SK-N-DZ (cell line): ENCODE measurements at regions not wholly inside any gene's neighbourhood (a gene's known extent, or its start where the extent isn't known, plus 50 kb on each side); places are given as distances from the start of the nearest gene placed in this dataset.

Experiments used
- DNase-seq: peaks from one replicate; pipeline ENCODE4 v3.0.0-alpha.2; 2015; ENCODE audit warnings: low spot score

DNA sequence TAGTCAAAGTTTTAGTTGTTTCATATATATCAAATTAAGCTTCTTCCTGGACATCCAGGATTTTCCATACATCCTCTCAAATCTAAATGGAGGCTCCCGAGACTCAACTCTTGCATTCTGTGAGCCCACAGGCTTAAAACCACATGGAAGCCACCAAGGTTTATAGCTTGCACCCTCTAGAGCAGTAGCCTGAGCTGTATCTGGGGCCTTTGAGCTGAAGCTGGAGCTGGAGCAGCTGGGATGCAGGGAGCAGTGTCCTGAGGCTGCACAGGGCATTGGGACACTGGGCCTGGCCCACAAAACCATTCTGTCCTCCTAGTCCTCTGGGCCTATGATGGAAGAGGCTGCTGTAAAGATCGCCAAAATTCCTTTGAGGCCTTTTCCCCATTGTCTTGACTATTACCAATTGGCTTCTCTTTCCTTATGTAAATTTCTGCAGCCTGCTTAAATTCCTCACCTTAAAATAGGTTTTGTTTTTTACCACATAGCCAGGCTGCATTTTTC is 151.0 kb downstream of the COX7C start:
- no peak for DNase-seq

DNA sequence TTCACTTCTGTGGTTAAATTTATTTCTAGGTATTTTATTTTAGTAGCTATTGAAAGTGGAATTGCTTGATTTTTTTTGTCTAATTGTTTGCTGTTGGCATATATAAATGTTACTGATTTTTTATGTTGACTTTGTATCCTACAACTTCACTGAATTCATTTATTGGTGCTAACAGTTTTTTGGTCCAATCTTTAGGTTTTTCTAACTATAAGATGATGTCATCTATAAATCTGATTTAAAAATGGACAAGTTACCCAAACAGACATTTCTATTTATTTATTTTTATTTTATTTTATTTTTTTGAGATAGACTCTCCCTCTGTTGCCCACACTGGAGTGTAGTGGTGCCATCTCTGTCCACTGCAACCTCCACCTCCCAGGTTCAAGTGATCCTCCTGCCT is 162.3 kb downstream of the COX7C start:
- no peak for DNase-seq

DNA sequence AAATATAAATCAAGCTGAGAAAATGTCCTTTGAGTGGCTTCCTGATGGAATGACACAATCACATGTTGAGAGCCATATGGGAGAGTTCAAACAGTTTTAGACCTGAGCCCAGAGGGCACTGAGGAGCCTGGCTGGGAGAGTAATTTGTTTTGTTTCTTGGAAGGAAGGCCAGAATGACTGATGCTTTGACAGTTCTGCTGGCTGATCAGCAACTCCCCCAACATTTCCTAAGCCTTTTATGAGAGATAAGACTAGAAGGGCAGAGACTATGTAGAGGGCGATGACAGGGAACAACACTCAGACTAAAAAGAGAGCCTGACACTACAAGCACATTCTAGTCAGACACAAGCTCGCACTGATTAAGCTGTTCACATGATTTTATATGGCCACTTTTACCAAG is 169.2 kb downstream of the COX7C start:
- no peak for DNase-seq

- no peak for DNase-seq
Observed at GRCh38 chr5:86795659-86796058, 177.9 kb downstream of the COX7C start.

DNA sequence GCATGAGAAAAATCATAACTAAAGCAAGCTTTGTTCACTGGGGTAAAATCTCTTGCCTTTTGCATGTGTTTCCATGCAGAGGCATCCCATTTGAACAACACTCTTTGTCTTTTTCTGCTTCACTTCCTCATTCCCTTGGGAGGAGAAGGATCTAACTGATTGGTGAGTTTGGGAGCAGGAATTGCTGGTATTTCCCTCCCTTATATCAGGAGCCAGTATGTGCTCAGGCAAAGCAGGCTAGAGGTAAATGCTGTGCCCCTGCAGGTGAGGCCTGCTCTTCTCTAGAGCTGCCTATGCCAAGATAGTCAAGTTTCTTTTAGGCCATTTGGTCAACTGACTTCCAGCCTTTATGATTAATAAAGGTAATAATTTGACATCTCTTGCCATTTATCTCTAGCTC is 179.9 kb downstream of the COX7C start:
- DNase-seq, result no peak

DNA sequence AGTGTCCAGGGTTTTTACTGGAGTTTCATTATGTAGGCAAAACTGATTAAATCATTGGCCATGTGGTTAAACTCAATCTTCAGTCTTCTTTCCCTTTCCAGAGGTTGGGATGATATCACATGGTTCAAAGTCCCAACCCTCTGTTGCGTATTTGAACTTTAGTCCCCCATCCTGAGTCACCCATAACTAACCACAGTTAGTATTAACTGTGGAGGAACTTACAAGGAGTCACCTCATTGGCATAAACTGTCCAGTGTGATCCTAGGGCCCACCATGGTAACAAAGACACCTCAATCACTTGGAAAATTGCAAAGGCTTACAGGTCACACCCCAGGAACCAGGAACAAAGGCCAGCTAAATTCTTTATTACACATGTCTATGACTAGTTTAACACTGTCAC is 188.5 kb downstream of the COX7C start:
- no peak for DNase-seq

DNA sequence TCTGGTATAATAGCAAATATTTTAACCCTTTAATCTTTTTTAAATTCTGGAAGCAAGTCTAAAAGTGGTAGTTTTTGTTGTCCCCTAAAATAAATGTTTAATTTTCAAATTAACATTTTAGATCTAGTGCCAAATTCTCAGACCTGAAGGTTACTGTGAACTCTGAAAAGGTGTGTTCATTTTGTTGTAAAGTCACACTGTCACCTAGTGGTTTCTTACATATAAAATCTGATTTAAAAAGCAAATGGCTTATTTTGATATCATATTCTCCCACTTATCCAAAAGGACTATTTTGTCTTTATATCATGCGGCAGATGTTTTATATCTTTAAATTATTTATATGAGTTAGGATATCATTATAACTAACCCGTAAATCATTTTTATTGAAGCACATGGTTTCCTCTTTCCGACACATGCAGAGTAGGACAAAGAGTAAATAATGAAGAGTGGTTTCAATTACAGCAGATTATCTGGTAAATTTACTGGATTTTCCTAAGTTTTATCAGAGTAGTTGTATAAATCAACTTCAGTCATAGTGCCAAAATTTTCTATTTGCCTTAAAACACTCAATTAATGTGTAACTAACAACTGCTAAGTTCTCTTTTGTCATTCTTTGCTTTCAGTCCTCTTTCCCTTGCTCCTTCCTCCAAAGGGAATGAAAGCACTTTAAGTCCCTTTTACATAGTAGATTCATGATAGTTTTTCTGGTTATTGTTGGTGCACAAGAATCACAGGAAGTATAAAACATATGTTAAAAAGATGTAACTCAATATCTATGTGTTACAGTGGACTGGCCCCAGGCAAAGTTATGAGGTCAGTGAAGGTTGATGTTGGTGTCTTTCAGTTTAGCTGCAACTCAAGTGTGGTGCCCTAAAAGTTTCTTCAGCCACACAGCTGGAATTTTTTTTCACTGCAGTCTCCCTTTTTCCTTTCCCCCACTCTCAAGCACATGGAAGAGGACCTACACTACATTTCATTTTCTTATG is 189.6 kb downstream of the COX7C start:
- DNase-seq, result no peak

DNA sequence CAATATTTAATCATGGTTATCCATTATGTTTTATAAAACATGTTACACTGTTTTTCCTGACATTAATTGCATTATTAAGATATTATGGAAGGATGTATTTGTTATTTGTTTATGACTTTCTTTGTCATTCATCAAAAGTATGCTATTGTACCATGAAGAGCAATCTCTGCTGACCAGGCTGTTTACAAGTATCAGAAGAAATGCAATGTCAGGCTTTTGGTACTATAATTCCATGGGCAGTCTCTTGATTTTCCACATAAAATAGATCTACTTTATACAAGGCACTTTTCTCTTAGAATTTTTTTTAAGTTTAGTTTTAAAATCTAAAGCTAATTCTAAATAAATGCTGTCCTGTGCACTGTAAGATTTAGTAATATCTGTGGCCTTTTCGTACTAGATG is 196.6 kb downstream of the COX7C start:
- no peak for DNase-seq

DNA sequence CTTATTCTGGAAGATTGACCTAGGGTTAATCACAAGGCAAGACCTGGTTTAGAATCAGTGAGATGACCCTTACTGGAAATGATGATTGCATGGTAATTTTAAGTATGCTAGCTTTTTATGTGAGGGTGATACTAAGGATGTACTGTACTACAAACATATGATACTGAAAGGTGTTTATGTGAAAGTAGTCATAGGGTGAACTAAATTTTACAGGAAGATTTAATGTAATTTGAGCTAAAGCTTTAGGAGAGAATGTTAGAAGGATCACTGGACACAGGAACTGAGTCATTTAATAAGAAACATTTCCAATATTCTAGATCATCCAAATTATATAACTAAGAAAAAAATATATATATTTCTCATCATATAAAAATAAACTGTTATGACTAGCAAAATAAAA is 197.2 kb downstream of the COX7C start:
- DNase-seq, result no peak

DNA sequence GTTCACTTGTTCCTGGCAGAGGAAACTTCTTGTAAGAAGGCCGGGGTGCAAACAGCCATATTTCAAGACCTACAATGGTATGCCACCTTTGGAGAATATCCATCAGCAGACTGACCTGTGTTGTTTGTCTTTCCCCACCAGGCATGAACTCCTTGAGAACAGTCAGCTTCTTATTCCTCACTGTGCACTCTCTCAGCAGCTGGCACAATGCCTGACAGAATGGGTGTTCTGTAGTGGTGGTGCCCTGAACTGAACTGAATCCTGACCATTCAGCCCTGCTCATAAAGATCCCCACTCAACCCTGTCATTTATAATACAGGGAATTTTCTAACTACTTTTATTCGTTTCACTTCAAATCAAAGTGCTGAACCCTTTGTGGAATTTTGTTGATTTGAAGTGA is 206.9 kb downstream of the COX7C start:
- DNase-seq, result no peak

GRCh38 chr5:86831128-86831527 is 213.4 kb downstream of the COX7C start:
- DNase-seq, result no peak

DNA sequence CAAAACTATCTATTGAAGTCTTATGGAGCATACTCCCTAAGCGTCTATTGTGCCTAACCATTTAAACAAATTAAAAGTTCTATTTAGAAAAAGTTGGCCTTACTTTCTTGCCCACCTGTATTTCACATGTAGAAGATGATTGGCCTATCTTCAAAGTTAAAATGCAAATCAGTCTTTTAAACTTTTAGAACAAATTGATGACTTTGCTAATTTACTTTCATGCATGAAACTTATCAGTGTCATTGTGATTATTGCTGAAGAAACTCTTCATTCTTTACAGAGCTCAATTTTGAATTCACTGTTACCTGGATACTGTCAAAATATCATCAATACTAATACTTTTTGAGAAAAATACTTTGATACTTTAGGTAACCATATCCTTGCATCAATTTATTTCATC is 216.1 kb downstream of the COX7C start:
- DNase-seq, result no peak

DNA sequence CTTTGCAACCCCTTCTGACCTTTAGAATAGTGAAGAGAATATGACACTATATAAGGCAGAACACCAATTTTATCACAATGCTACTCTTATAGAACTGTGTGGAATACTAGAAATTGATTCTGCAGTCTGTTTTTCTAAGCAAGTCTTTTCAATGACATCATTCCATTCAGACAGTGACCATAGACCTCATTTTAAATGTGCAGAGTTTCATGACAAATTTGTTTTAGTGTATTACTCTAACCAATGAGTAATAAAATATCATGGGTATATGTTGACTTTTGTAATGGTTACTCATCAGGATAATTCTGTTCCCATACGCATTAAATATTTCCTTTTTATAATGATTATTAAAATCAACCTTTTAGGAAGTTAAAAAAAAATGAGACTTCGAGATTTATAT is 219.9 kb downstream of the COX7C start:
- no peak for DNase-seq

DNA sequence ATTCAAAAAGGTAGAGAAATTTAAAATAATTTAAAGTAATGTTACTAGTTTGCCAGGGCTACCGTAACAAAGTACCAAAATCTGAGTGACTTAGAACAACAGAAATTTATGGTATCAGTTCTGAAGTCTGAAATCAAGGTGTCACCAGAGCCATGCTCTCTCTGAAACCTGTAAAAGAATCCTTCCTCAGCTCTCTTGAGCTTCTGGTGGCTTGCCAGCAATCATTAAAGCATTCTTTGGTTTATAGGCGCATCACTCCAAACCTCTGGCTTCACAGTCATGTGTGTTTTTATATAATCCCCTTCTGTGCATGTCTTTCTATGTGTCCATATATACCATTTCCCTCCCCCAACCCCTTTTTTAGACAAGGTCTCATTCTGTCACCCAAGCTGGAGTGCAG is 220.3 kb downstream of the COX7C start:
- no peak for DNase-seq

DNA sequence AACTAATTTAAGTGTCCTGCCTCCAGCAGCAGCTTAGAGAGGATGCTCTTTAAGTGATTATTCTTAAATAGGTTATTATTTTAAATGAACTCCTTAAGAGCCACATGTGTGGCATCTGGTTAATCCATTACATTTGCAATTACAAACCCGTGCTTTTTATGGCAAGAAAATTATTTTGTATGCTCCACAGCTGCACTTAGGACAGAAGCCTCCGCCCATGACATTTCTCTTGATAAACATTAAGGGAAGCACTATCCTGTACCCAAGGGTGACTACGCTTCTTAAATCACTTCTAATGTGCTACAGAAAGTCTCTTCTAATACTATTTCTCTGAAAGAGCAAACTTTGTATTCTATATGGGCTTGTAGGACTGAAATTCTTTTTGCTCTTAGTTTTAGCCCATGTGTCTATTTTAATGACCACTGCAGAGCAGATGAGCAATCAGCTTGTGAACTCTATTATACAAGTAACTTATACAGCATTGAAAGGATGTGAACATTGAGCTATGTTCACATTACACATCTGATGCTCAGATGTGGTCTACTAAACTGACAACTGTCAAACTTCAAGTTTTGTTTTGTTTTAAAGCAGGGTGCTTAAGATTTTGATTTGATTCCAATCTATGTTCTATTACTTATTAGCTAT is 223.4 kb downstream of the COX7C start:
- no peak for DNase-seq

- DNase-seq, result no peak
Observed at GRCh38 chr5:86858442-86858841, 240.7 kb downstream of the COX7C start.

- peak; percentile 88 for DNase-seq
Observed at GRCh38 chr5:86861512-86861911, 243.8 kb downstream of the COX7C start.

DNA sequence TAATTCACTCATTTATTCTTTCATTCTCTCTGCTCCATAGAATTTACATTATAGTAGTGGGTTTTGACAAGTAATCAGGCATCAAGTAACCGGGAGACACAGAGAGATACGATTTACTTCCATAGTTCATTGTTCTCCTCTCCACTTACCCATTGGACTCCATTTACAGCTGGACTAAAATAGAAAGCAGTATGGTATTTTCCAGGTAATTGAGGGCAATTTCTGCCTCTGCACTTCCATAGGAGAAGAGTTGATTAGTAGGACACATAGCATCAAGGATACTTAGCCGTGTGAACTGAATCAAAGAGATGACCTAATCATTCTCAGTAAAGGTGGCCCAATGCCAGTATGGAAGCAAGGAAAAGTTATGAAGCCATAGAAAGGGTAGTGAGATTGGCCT is 244.4 kb downstream of the COX7C start:
- DNase-seq, result peak; percentile 18

- peak; percentile 74 for DNase-seq
Observed at GRCh38 chr5:86864051-86864450, 246.3 kb downstream of the COX7C start.

DNA sequence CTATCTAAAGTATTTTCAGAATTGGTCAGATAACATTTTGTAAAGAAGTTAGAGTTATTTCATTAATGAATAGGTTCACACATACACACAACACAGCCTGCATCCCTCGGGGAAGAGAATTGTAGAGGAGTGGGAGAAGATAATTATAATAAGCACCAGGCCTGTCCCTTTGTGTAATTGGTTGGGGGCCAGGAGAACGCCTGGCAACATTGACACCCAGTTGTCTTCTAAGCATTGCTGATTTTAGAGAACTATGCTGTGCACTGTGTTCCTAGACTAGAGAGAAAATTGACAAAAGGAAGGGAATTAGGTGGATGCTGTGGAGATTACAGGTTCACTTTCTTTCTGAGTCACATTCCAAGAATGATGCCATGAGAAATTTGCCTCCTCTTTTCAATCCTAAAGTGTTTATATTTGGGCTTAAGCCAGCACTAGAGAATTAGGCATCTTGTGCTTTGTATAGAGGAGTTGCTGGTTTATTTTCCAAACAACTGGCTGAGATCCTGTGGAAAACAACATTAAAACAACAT is 247.6 kb downstream of the COX7C start:
- no peak for DNase-seq

DNA sequence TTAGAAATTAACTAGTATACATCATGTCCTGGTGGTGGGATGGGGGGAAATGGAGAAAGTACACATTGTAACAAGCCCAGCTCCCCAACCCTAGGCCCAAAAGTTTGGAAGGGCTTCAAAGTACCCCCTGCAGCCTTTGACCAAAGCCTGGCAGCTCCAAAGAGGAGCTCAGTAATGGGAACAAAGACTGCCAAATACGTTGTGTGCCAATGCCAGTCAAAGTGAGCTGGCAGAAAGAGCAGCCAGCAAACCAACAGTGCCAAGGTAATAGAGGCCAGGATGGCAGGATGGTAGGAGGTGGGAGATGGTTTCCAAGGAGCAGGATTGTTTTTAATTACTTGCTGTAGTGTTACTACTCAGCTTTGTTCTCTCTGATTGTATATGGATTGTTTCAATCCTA is 248.3 kb downstream of the COX7C start:
- DNase-seq, result no peak

DNA sequence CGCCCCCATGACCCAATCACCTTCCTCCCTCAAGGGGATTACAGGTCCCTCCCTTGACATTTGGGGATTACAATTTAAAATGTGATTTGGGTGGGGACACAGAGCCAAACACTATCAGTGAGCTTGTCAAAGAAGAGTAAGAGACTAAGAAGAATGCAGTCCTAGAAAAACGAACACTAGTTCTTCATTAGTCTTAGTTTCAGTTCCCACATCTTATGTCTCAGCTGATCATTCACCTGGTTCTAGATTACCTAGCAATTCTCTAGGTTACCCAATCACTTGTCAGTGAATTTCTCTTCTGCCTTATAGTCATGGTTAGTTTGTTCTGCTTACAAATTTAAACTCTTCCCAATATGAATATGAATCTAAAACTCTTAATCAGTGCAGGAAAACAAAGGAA is 251.5 kb downstream of the COX7C start:
- no peak for DNase-seq

DNA sequence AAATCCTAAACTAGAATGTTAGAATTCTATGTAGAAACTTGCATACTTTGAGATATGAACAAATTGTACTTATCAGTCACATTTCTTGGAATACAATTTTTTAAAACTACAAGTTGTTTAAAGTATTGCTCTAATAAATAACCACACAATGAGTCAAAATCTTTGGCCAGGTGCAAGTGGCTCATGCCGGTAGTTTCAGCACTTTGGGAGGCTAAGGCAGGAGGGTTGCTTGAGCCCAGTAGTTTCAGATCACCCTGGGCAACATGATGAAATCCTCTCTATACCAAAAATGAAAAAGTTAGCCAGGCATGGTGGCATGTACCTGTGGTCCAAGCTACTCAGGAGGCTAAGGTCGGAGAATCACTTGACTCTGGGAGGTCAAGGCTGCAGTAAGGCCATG is 257.8 kb downstream of the COX7C start:
- DNase-seq, result no peak
